ENCODE measurements at regions not wholly inside any gene's neighbourhood (a gene's known extent, or its start where the extent isn't known, plus 50 kb on each side); places are given as distances from the start of the nearest gene placed in this dataset.

GRCh38 chr4:152168987-152169616, 366.8 kb downstream of the FBXW7 start:
- no peaks in the 10 kb centered on the region for H3K4me1 ChIP-seq (ENCODE audit: insufficient read depth)
- no peaks in the 10 kb centered on the region for H3K79me2 ChIP-seq (ENCODE audit: insufficient read depth)
- H3K9me2 ChIP-seq (ENCODE audit: insufficient read depth), result no peaks in the 10 kb centered on the region
- H3K9me3 ChIP-seq (ENCODE audit: low read depth), result no peaks in the 10 kb centered on the region
- H3K27me3 ChIP-seq (replicated peaks; ENCODE audit: insufficient read depth), result no peaks in the 10 kb centered on the region
- no peak overlapping the region for H3K9ac ChIP-seq
- H3K4me2 ChIP-seq (ENCODE audit: unreplicated experiment), result no peak overlapping the region
- no peak overlapping the region for H3K27ac ChIP-seq
- in situ Hi-C loops (cut with MboI), result no loop called here
- no peak overlapping the region for H3K4me3 ChIP-seq
- H2AFZ ChIP-seq, result no peak overlapping the region
- H3F3A ChIP-seq (ENCODE audit: insufficient read depth), result no peaks in the 10 kb centered on the region
- TF ChIP-seq EZH2phosphoT487 (IDR thresholded peaks at IDR 0.05; ENCODE audit: insufficient read depth, low read depth) (no peak), EZH2 (IDR thresholded peaks at IDR 0.05; ENCODE audit: insufficient read depth, poor library complexity, severe bottlenecking) (no peak)
- H3K36me3 ChIP-seq (ENCODE audit: low read depth), result no peaks in the 10 kb centered on the region
- no peaks in the 10 kb centered on the region for H4K20me1 ChIP-seq (ENCODE audit: insufficient read depth)
- no peak for DNase-seq
- WGBS, 2 experiments (ENCODE audit: low coverage in 1 of 2, low lambda C conversion rate in 2 of 2, missing lambda C conversion rate in 2 of 2), result 58 to 59% methylated on average over 5 of the region's 5 CpGs

GRCh38 chr4:152166567-152166966, 369.3 kb downstream of the FBXW7 start:
- peaks cover 13% of the 10 kb centered on the region for H3K4me1 ChIP-seq (ENCODE audit: insufficient read depth)
- H3K4me3 ChIP-seq, result no peak overlapping the region
- H3F3A ChIP-seq (ENCODE audit: insufficient read depth), result peaks cover 14% of the 10 kb centered on the region
- H3K27me3 ChIP-seq (replicated peaks; ENCODE audit: insufficient read depth), result no peaks in the 10 kb centered on the region
- H3K4me2 ChIP-seq (ENCODE audit: unreplicated experiment), result no peak overlapping the region
- 21 to 25% methylated on average over 6 of the region's 6 CpGs for WGBS, 2 experiments (ENCODE audit: low coverage in 1 of 2, low lambda C conversion rate in 2 of 2, missing lambda C conversion rate in 2 of 2)
- H3K27ac ChIP-seq, result no peak overlapping the region
- H4K20me1 ChIP-seq (ENCODE audit: insufficient read depth), result no peaks in the 10 kb centered on the region
- DNase-seq, result peak; percentile 35
- no peaks in the 10 kb centered on the region for H3K36me3 ChIP-seq (ENCODE audit: low read depth)
- no peak overlapping the region for H3K9ac ChIP-seq
- no peaks in the 10 kb centered on the region for H3K9me2 ChIP-seq (ENCODE audit: insufficient read depth)
- no peaks in the 10 kb centered on the region for H3K9me3 ChIP-seq (ENCODE audit: low read depth)
- TF ChIP-seq EZH2 (IDR thresholded peaks at IDR 0.05; ENCODE audit: insufficient read depth, poor library complexity, severe bottlenecking) (no peak), EZH2phosphoT487 (IDR thresholded peaks at IDR 0.05; ENCODE audit: insufficient read depth, low read depth) (no peak)
- in situ Hi-C loops (cut with MboI), result no loop called here
- no peak overlapping the region for H2AFZ ChIP-seq
- no peaks in the 10 kb centered on the region for H3K79me2 ChIP-seq (ENCODE audit: insufficient read depth)

GRCh38 chr4:152165846-152166245, 370.0 kb downstream of the FBXW7 start:
- in situ Hi-C loops (cut with MboI), result no loop called here
- Histone ChIP-seq H3F3A (ENCODE audit: insufficient read depth) (peaks cover 20% of the 10 kb centered on the region), H3K9ac (no peak overlapping the region), H3K9me2 (ENCODE audit: insufficient read depth) (no peaks in the 10 kb centered on the region), H3K36me3 (ENCODE audit: low read depth) (no peaks in the 10 kb centered on the region), H3K4me3 (no peak overlapping the region), H3K79me2 (ENCODE audit: insufficient read depth) (no peaks in the 10 kb centered on the region), H4K20me1 (ENCODE audit: insufficient read depth) (no peaks in the 10 kb centered on the region), H3K4me2 (ENCODE audit: unreplicated experiment) (no peak overlapping the region), H3K9me3 (ENCODE audit: low read depth) (no peaks in the 10 kb centered on the region), H2AFZ (no peak overlapping the region), H3K27me3 (replicated peaks; ENCODE audit: insufficient read depth) (no peaks in the 10 kb centered on the region), H3K27ac (no peak overlapping the region), H3K4me1 (ENCODE audit: insufficient read depth) (peaks cover 18% of the 10 kb centered on the region)
- TF ChIP-seq EZH2phosphoT487 (IDR thresholded peaks at IDR 0.05; ENCODE audit: insufficient read depth, low read depth) (no peak), EZH2 (IDR thresholded peaks at IDR 0.05; ENCODE audit: insufficient read depth, poor library complexity, severe bottlenecking) (no peak)
- DNase-seq, result no peak
- WGBS, 2 experiments (ENCODE audit: low coverage in 1 of 2, low lambda C conversion rate in 2 of 2, missing lambda C conversion rate in 2 of 2), result 51 to 55% methylated on average over 4 of the region's 4 CpGs

- Histone ChIP-seq H4K20me1 (ENCODE audit: insufficient read depth) (no peaks in the 10 kb centered on the region), H3K27ac (no peak overlapping the region), H3K27me3 (replicated peaks; ENCODE audit: insufficient read depth) (no peaks in the 10 kb centered on the region), H3K9me2 (ENCODE audit: insufficient read depth) (no peaks in the 10 kb centered on the region), H3K9me3 (ENCODE audit: low read depth) (no peaks in the 10 kb centered on the region), H3F3A (ENCODE audit: insufficient read depth) (peaks cover 20% of the 10 kb centered on the region), H2AFZ (no peak overlapping the region), H3K79me2 (ENCODE audit: insufficient read depth) (no peaks in the 10 kb centered on the region), H3K4me3 (no peak overlapping the region), H3K36me3 (ENCODE audit: low read depth) (no peaks in the 10 kb centered on the region), H3K4me1 (ENCODE audit: insufficient read depth) (peaks cover 18% of the 10 kb centered on the region), H3K4me2 (ENCODE audit: unreplicated experiment) (no peak overlapping the region), H3K9ac (no peak overlapping the region)
- DNase-seq, result peak; percentile 30
- TF ChIP-seq EZH2phosphoT487 (IDR thresholded peaks at IDR 0.05; ENCODE audit: insufficient read depth, low read depth), result no peak
- no peak for TF ChIP-seq EZH2 (IDR thresholded peaks at IDR 0.05; ENCODE audit: insufficient read depth, poor library complexity, severe bottlenecking)
- in situ Hi-C loops (cut with MboI), result no loop called here
- whole genome bisulfite sequencing, 2 experiments (ENCODE audit: low coverage in 1 of 2, low lambda C conversion rate in 2 of 2, missing lambda C conversion rate in 2 of 2), result 27 to 30% methylated on average over 2 of the region's 2 CpGs
Observed at GRCh38 chr4:152165146-152165545, 370.7 kb downstream of the FBXW7 start.

Data from GM23248 (cell line).